H1 (cell line): ENCODE measurements at regions not wholly inside any gene's neighbourhood (a gene's known extent, or its start where the extent isn't known, plus 50 kb on each side); places are given as distances from the start of the nearest gene placed in this dataset.

Source experiments
- E2F6 ChIP-seq: IDR thresholded peaks from 2 replicates; pipeline ENCODE4 v1.6.1; 2012; ENCODE audit warnings: inconsistent platforms
- SIN3A ChIP-seq, 2 experiments: IDR thresholded peaks in 1 of 2; conservative IDR thresholded peaks in 1 of 2; 2 replicates each; pipeline ENCODE4 v1.6.1; 2011 to 2012; ENCODE audit warnings: low read length in 2 of 2, improper control_type of control experiment in 1 of 2, low read depth in 1 of 2, mild to moderate bottlenecking in 1 of 2
- SP2 ChIP-seq: IDR thresholded peaks from 2 replicates; pipeline ENCODE4 v1.6.1; 2012; ENCODE audit warnings: mild to moderate bottlenecking, low read length, inconsistent platforms

DNA sequence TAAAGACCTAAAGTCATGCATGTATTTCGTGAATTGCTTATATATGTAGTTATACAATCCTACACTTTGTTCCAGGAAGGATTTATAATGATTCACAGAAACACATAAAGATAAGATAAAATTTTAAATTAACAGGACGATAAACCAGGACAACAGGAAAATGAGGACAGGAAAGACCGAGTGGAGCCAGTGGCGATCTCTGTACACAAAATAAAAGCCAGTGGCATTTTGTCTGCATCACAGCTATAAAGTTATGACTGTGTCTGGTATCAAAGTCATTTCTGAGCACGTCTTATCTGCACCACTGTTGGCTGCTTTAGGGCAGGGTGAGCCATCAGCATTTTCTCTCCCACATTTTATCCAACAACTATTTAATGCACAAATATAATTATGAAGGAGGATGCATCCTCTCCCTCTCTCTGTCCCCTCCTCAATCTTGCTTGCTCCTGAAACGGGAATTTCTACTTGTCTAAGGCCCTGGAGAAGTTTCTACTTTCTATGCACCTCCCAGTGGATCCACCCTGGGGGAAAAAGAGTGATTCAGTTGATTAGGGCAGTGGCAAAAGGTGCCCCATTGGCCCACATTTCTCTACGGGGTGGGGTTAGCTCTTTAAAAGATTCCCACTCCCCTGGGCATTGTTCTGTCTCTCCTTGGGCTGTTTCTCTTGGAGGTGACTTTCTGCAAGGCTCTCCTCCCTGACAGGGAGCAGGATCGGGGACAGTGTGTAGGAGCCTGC lies 159.4 kb upstream of the UBE2E1 start (continued):
- no peak for TF ChIP-seq SIN3A (conservative IDR thresholded peaks at IDR 0.05 in 1 of 2, IDR thresholded peaks at IDR 0.05 in 1 of 2; ENCODE audit: low read depth in 1 of 2, low read length in 2 of 2)
- no peak for TF ChIP-seq SP2
- TF ChIP-seq E2F6: no peak
